ENCODE measurements at regions not wholly inside any gene's neighbourhood (a gene's known extent, or its start where the extent isn't known, plus 50 kb on each side); places are given as distances from the start of the nearest gene placed in this dataset.
"Not testable (repeated sequence)": the region's sequence is repeated elsewhere in the genome, so short reads cannot be mapped to it uniquely, and the experiment has no call there.

GRCh38 chr15:98071786-98072185, 111.3 kb downstream of the ARRDC4 start:
- in situ Hi-C loops (cut with MboI; ENCODE audit: low sequenced_read_pairs): no loop called here
- Histone ChIP-seq H3K4me3 (no peak overlapping the region), H3K9me3 (no peaks in the 10 kb centered on the region), H3K27me3 (ENCODE audit: low read depth) (no peaks in the 10 kb centered on the region), H3K4me1 (no peaks in the 10 kb centered on the region), H3K36me3 (replicated peaks) (no peaks in the 10 kb centered on the region)
- no peak for DNase-seq (ENCODE audit: low spot score in 2 of 2)

- no peaks in the 10 kb centered on the region for H3K36me3 ChIP-seq (replicated peaks)
Observed at GRCh38 chr15:98075441-98075840, 114.9 kb downstream of the ARRDC4 start.

GRCh38 chr15:98076021-98076816, 115.7 kb downstream of the ARRDC4 start:
- H3K4me1 ChIP-seq: no peaks in the 10 kb centered on the region
- no peaks in the 10 kb centered on the region for H3K36me3 ChIP-seq (replicated peaks)
- in situ Hi-C loops (cut with MboI; ENCODE audit: low sequenced_read_pairs): loop anchor here (25.0 kb wide), 1 partner anchor 164 kb away; no protein-coding TSS in a partner anchor
- no peak overlapping the region for H3K4me3 ChIP-seq
- no peaks in the 10 kb centered on the region for H3K9me3 ChIP-seq
- no peak for DNase-seq (ENCODE audit: low spot score in 2 of 2)
- no peaks in the 10 kb centered on the region for H3K27me3 ChIP-seq (ENCODE audit: low read depth)

More at GRCh38 chr15:98075441-98075840, 114.9 kb downstream of the ARRDC4 start:
- Histone ChIP-seq H3K9me3 (no peaks in the 10 kb centered on the region), H3K4me1 (no peaks in the 10 kb centered on the region), H3K27me3 (ENCODE audit: low read depth) (no peaks in the 10 kb centered on the region), H3K4me3 (no peak overlapping the region)
- in situ Hi-C loops (cut with MboI; ENCODE audit: low sequenced_read_pairs): loop anchor here (25.0 kb wide), 1 partner anchor 163 kb away; no protein-coding TSS in a partner anchor
- DNase-seq (ENCODE audit: low spot score in 2 of 2): no peak

GRCh38 chr15:98077186-98077585, 116.7 kb downstream of the ARRDC4 start:
- Histone ChIP-seq H3K4me1 (no peaks in the 10 kb centered on the region), H3K9me3 (no peaks in the 10 kb centered on the region), H3K4me3 (no peak overlapping the region), H3K27me3 (ENCODE audit: low read depth) (no peaks in the 10 kb centered on the region), H3K36me3 (replicated peaks) (no peaks in the 10 kb centered on the region)
- DNase-seq (ENCODE audit: low spot score in 2 of 2): no peak
- in situ Hi-C loops (cut with MboI; ENCODE audit: low sequenced_read_pairs): loop anchor here (25.0 kb wide), 1 partner anchor 165 kb away; no protein-coding TSS in a partner anchor

DNA sequence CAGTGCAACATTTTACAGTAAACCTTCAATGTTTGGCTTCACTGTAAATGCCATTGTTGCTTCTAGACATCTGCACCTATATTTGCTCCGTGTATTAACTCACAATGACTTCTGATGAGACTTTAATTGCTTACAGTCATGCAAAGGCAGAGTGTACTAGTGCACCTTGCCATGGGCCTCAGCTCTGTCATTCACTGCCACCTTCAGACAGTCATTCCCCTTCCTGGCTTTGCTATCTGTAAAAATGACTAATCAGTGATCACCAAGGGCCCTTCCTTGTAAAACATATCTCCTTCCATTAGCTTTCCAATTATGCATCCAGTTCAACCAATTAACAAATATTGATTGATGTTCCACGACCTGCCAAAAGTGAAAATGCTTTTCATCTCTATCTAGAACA, 120.3 kb downstream of the ARRDC4 start:
- no peaks in the 10 kb centered on the region for H3K9me3 ChIP-seq
- no peaks in the 10 kb centered on the region for H3K27me3 ChIP-seq (ENCODE audit: low read depth)
- H3K4me3 ChIP-seq: no peak overlapping the region
- no peaks in the 10 kb centered on the region for H3K4me1 ChIP-seq
- in situ Hi-C loops (cut with MboI; ENCODE audit: low sequenced_read_pairs): loop anchor here (25.0 kb wide), 1 partner anchor 168 kb away; no protein-coding TSS in a partner anchor
- DNase-seq (ENCODE audit: low spot score in 2 of 2): no peak
- H3K36me3 ChIP-seq (replicated peaks): no peaks in the 10 kb centered on the region

GRCh38 chr15:98083203-98083910, 122.9 kb downstream of the ARRDC4 start:
- DNase-seq (ENCODE audit: low spot score in 2 of 2): no peak
- H3K9me3 ChIP-seq: no peaks in the 10 kb centered on the region
- H3K36me3 ChIP-seq (replicated peaks): no peaks in the 10 kb centered on the region
- H3K4me3 ChIP-seq: no peak overlapping the region
- no peaks in the 10 kb centered on the region for H3K4me1 ChIP-seq
- in situ Hi-C loops (cut with MboI; ENCODE audit: low sequenced_read_pairs): loop anchor here (25.0 kb wide), 1 partner anchor 171 kb away; no protein-coding TSS in a partner anchor
- no peaks in the 10 kb centered on the region for H3K27me3 ChIP-seq (ENCODE audit: low read depth)

- Histone ChIP-seq H3K4me3 (no peak overlapping the region), H3K9me3 (no peaks in the 10 kb centered on the region), H3K4me1 (no peaks in the 10 kb centered on the region), H3K36me3 (replicated peaks) (no peaks in the 10 kb centered on the region), H3K27me3 (ENCODE audit: low read depth) (no peaks in the 10 kb centered on the region)
- DNase-seq (ENCODE audit: low spot score in 2 of 2): peak; percentile 36 to 45
- in situ Hi-C loops (cut with MboI; ENCODE audit: low sequenced_read_pairs): loop anchor here (25.0 kb wide), 1 partner anchor 173 kb away; no protein-coding TSS in a partner anchor
Observed at GRCh38 chr15:98085003-98085639, 124.6 kb downstream of the ARRDC4 start.

GRCh38 chr15:98088307-98088945, 127.9 kb downstream of the ARRDC4 start:
- DNase-seq (ENCODE audit: low spot score in 2 of 2); H3K27me3 ChIP-seq (ENCODE audit: low read depth); H3K9me3 ChIP-seq; H3K4me3 ChIP-seq; H3K4me1 ChIP-seq; H3K36me3 ChIP-seq (replicated peaks): not testable (repeated sequence)
- in situ Hi-C loops (cut with MboI; ENCODE audit: low sequenced_read_pairs): loop anchor here (25.0 kb wide), 1 partner anchor 176 kb away; no protein-coding TSS in a partner anchor

- H3K36me3 ChIP-seq (replicated peaks); H3K4me1 ChIP-seq; H3K27me3 ChIP-seq (ENCODE audit: low read depth); DNase-seq (ENCODE audit: low spot score in 2 of 2); H3K4me3 ChIP-seq; H3K9me3 ChIP-seq: not testable (repeated sequence)
- in situ Hi-C loops (cut with MboI; ENCODE audit: low sequenced_read_pairs): loop anchor here (25.0 kb wide), 1 partner anchor 177 kb away; no protein-coding TSS in a partner anchor
Observed at GRCh38 chr15:98089352-98089751, 128.8 kb downstream of the ARRDC4 start.

DNA sequence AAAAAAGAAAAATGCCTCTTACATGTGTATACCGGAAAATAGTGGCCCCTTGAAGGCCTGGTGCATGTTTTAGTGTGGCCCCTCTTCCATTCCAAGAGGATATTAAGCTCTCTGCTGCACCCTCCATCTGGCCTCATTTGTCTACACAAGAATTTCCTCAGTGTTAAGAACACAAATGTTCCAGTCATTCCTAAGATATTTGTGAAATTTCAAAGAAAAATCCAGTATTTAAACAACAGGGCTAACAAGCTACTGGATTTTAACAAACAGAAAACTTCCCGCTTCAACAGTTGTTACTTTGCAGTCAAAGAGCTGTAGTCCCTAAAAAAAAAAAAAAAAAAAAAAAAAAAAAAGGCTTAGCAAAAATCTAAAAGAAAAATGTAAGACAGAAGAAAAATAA, 137.5 kb downstream of the ARRDC4 start:
- not testable (repeated sequence) for H3K9me3 ChIP-seq; H3K4me3 ChIP-seq; DNase-seq (ENCODE audit: low spot score in 2 of 2); H3K36me3 ChIP-seq (replicated peaks); H3K4me1 ChIP-seq; H3K27me3 ChIP-seq (ENCODE audit: low read depth)
- in situ Hi-C loops (cut with MboI; ENCODE audit: low sequenced_read_pairs): loop anchor here (25.0 kb wide), 1 partner anchor 186 kb away; no protein-coding TSS in a partner anchor

DNA sequence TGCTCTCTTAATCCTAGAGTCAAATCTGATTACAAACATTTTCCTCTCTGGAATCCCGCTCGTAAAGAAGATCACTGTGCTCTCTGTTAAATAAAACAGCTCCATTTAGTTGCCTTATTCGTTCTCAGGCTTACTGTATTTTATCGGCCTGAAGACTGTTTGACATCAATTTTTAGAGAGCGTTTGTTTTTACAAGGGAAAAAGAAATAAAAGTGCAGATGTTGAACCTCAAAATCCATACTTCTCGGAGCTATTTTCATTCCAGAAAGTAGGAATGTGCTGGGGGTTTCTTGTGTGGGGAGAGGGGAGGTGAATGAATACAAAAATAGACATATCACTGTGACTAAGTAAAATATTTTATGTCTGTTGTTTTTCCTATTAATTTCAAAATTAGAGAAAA, 140.1 kb downstream of the ARRDC4 start:
- in situ Hi-C loops (cut with MboI; ENCODE audit: low sequenced_read_pairs); H3K27me3 ChIP-seq (ENCODE audit: low read depth); H3K9me3 ChIP-seq; H3K4me1 ChIP-seq; DNase-seq (ENCODE audit: low spot score in 2 of 2); H3K4me3 ChIP-seq; H3K36me3 ChIP-seq (replicated peaks): not testable (repeated sequence)

- DNase-seq (ENCODE audit: low spot score in 2 of 2): no peak
- Histone ChIP-seq H3K27me3 (ENCODE audit: low read depth) (no peaks in the 10 kb centered on the region), H3K9me3 (no peaks in the 10 kb centered on the region), H3K36me3 (replicated peaks) (no peaks in the 10 kb centered on the region), H3K4me3 (no peak overlapping the region), H3K4me1 (no peaks in the 10 kb centered on the region)
- in situ Hi-C loops (cut with MboI; ENCODE audit: low sequenced_read_pairs): no loop called here
Observed at GRCh38 chr15:98103570-98103969, 143.1 kb downstream of the ARRDC4 start.

DNA sequence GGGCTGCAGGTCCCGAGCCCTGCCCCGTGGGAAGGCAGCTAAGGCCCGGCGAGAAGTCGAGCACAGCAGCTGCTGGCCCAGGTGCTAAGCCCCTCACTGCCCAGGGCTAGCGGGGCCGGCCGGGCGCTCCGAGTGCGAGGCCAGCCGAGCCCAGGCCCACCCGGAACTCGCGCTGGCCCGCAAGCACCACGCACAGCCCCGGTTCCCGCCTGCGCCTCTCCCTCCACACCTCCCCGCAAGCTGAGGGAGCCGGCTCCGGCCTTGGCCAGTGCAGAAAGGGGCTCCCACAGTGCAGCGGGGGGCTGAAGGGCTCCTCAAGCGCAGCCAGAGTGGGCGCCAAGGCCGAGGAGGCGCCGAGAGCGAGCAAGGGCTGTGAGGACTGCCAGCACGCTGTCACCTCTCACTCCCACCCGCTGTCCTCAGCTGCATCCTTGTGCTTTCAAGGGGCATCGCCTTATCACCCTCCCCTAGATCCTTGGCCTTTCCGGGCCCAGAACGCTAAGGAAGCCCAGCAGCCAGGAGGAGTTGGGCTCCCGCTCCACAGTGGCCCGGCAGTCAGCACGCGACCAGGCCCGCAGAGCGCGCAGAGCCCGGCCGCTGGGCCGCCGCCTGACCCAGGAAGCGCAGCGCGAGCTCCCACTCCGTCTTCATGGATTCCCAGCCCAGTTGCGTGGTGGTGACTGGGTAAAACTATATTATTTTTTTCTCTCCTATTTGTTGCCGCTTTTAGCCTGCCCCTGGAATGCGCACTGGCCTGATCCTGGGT, 144.1 kb downstream of the ARRDC4 start:
- H3K9me3 ChIP-seq; in situ Hi-C loops (cut with MboI; ENCODE audit: low sequenced_read_pairs); H3K4me3 ChIP-seq; H3K4me1 ChIP-seq; H3K36me3 ChIP-seq (replicated peaks); H3K27me3 ChIP-seq (ENCODE audit: low read depth); DNase-seq (ENCODE audit: low spot score in 2 of 2): not testable (repeated sequence)

Measured in HAP-1 (cell line).